Suprapubic skin (tissue), 4 donors: ENCODE measurements at regions not wholly inside any gene's neighbourhood (a gene's known extent, or its start where the extent isn't known, plus 50 kb on each side); places are given as distances from the start of the nearest gene placed in this dataset.

Experiments
- EP300 ChIP-seq: sonication (generic); formaldehyde crosslinking; IDR thresholded peaks from one replicate; pipeline ENCODE4 v1.6.1; 2017; ENCODE audit warnings: antibody characterized with exemption
- POLR2AphosphoS5 ChIP-seq, 3 donors: sonication (generic); formaldehyde crosslinking; IDR thresholded peaks; one replicate each; pipeline ENCODE4 v1.6.1; 2017; ENCODE audit warnings: antibody characterized with exemption in 3 of 3

DNA sequence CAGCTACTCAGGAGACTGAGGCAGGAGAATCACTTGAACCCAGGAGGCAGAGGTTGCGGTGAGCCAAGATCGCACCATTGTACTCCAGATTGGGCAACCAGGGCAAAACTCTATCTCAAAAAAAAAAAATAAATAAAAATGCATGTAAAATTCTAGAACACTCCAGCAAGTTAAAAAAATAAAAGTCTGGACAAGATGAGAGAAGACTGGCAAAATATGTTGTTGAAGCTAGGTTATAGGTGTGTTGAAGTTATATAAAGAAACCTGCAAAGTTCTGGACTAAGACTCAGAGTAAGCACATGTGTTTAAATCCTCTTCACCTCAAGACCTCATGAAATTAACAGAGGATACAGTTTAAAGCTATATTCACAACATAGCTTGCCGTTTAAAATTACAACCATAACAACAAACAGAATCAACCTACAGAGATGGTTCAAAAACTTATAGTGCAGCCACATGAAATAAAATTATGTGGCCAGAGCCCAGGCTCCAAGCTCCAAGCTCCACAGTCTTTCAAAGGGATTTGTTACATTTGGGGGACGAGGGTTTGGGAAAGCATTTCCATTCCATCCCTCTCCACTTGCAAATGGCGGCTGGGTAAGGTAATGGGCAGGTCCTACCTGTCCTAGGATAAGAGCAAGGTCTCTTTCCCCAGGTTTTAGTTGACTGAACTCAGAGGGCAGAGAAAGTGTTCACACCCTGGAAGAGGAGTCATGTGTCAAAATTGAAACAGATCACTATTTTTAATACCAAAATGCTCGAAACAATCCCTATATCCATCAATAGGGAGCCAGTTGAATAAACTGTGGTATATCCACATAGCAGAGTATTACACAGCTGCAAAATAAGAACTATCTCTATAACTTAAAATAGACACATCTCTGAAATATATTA lies 59.9 kb upstream of the MYCN start:
- TF ChIP-seq EP300 (no peak), POLR2AphosphoS5 (IDR thresholded peaks at IDR 0.05) (no peak)
